T-helper 2 cell treated with Interferon-gamma antibody and Interleukin-4, amounts not matched to agents 100 ng/mL and 5 ng/mL, for 36 hours (primary cell): ENCODE measurements at regions not wholly inside any gene's neighbourhood (a gene's known extent, or its start where the extent isn't known, plus 50 kb on each side); places are given as distances from the start of the nearest gene placed in this dataset.
"Not testable (repeated sequence)": the region's sequence is repeated elsewhere in the genome, so short reads cannot be mapped to it uniquely, and the experiment has no call there.

Source experiments
- intact Hi-C: fragments of 100-400 bp; cut with micrococcal nuclease; formaldehyde crosslinking; loops from one replicate; pipeline ENCODE4 v1.15.1; 2023

GRCh38 chr11:31959716-31960115 is 131.2 kb upstream of the RCN1 start:
- intact Hi-C loops, result loop anchor here (5.0 kb wide), 1 partner anchor 472 kb away; no protein-coding TSS in a partner anchor

GRCh38 chr11:31958076-31958735 is 132.7 kb upstream of the RCN1 start:
- intact Hi-C loops, result loop anchor here (1.0 to 5.0 kb wide), 3 partner anchors 471 to 718 kb away; no protein-coding TSS in a partner anchor

DNA sequence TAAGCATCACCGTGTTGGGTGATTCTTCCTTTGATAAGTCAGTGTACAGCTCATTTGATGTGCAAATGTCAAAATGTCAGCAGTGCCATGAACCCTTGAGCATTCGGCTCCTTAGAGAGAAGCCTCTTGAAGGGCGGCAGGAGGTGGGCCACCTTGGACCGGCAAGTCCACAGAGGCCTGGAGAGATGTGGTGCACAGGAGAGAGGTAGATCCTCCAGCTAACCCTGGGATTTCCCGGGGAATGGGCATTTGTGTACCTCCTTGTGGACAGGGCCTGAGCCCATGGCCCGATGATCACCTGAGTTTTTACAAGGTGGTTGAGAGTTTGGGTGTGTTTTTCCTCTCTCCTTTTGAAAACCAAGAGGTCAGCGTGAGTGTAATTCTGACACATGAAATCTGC is 133.2 kb upstream of the RCN1 start:
- intact Hi-C loops, result loop anchor here (1.0 to 5.0 kb wide), 3 partner anchors 470 to 717 kb away; no protein-coding TSS in a partner anchor

DNA sequence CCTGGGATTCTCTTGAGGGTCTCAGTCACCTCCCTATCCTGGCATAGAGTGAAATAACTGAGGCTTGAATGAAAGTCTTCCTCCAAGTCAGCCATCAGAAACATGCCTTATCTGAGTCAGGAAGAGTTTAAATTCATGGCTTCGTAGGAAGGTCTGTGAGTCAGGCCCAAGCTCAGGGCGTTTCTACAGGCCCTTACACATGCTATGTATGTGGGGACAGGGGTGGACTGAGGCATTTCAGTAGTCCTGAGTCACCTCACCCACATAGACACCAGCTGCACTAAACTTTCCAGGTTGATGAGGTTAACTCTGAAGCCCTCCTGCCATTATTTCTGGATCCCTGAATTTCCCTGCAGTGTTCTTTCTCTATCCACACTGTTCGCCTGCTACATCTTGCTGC is 134.6 kb upstream of the RCN1 start:
- intact Hi-C loops, result loop anchor here (5.0 kb wide), 1 partner anchor 469 kb away; no protein-coding TSS in a partner anchor

GRCh38 chr11:31955838-31956237 is 135.0 kb upstream of the RCN1 start:
- intact Hi-C loops, result loop anchor here (5.0 kb wide), 1 partner anchor 469 kb away; no protein-coding TSS in a partner anchor

GRCh38 chr11:31953803-31954327 is 137.0 kb upstream of the RCN1 start:
- intact Hi-C loops, result no loop called here

GRCh38 chr11:31949733-31950200 is 138.6 kb upstream of the PAX6 start:
- intact Hi-C loops, result not testable (repeated sequence)

- intact Hi-C loops, result no loop called here
Observed at GRCh38 chr11:31947051-31947450, 135.9 kb upstream of the PAX6 start.

GRCh38 chr11:31943056-31943780 is 132.1 kb upstream of the PAX6 start:
- intact Hi-C loops, result no loop called here

DNA sequence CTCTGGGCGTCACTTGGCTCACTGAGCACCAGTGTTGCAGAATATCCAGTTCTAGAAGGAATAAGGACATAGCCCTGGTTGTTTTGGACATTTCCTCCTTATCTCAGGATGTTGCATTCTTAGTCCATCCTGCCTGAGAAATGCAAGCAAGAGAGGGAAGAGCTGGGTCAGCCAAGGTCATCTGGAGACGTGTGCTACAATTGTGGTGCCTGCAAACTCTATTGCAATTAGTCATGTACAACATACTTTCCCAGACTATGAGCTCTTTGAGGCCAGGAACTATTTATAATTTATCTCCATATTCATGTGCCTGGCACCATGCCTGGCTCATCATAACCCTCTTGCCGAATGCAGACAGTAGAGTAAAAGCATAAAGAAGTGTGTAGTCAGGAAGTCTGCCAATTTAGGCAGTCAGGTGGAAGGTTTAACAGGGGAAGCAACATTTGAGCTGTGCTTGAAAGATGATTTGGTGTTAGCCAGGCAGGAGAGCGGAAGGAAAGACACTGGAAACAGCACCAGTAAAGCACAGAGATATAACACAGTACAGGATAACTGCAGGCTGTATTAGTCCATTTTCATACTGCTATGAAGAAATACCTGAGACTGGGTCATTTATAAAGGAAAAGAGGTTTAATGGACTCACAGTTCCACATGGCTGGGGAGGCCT is 129.4 kb upstream of the PAX6 start:
- intact Hi-C loops, result no loop called here

DNA sequence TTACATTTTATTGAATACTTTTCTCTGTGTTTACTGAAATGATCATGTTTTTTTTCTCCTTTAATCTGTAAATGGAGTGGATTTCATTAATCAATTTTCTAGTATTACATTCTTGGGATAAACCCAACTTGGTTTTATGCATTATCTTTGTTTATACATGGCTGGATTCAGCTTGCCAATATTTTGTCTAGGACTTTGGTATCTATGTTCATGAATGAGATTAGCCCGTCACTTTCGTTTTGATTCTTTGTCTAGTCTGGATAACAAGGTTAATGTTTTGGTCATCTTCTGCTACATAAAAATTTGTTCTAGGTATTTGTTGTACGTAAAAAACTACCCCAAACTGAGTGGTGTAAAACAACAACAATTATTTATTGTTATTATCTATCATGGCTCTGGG is 127.9 kb upstream of the PAX6 start:
- intact Hi-C loops, result no loop called here

DNA sequence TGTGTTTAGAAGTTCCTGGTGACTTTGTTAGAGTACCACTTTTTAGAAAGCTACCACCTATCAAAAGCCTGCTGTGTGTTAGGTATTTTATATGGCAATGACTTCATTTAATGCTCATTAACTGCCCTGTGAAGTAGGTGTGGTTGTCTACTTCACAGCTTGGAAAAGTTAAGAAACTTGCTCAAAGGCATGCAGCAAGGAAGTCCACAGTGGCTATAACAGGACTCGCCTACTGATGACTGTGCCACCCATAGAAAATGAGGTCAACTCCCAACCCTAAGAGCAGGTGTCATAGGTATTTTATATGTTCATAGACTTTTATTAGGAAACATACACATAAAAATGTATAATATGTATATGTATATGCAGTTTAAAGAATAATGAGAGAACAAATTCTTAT is 125.2 kb upstream of the PAX6 start:
- intact Hi-C loops, result no loop called here

GRCh38 chr11:31932879-31933278 is 121.8 kb upstream of the PAX6 start:
- intact Hi-C loops, result no loop called here

- intact Hi-C loops, result no loop called here
Observed at GRCh38 chr11:31927982-31928381, 116.9 kb upstream of the PAX6 start.

DNA sequence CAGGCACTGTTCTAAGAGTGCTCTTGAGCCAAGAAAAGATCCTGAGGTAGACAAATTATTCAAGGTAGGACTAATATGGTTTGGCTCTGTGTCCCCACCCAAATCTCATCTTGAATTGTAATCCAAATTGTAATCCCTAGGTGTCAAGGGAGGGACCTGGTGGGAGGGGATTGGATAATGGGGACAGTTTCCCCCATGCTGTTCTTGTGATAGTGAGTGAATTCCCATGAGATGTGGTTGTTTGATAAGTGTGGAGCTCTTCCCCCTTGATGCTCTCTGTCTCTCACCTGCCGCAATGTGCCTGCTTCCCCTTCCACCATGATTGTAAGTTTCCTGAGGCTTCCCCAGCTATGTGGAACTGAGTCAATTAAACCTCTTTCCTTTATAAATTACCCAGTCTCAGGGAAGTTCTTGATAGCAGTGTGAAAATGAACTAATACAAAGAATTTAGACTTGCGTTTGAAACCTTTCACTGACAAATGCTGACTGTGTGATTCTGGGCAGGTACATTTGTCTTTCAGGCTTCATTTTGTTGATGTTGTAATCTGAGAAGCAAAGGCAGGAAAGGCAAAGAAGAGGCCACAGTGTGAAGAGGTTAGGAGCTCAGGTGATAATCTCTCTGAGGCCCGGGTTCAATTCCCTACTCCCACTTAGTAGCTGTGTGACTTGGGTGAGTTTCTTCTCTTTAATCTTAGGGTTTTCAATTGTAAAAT is 115.8 kb upstream of the PAX6 start:
- intact Hi-C loops, result no loop called here

DNA sequence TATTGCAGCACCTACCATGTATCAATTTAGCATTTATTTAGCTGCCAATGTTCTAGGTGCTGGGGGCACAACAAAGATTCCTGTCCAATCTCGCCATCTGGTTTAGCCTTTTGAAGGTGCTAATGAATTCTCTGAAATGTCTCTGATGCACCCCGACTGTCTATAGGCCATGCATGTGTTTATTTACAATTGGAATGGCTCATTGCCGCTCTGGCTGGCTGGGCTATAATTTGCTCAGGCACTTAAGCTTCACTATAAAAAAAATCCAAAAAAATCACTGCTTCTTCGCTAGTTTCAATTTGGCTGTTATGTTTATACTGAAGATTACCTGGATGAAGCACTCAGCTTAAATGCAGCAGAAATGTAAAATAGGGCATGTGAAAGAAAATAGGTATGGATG is 115.0 kb upstream of the PAX6 start:
- intact Hi-C loops, result no loop called here

- intact Hi-C loops, result no loop called here
Observed at GRCh38 chr11:31922450-31922849, 111.3 kb upstream of the PAX6 start.

DNA sequence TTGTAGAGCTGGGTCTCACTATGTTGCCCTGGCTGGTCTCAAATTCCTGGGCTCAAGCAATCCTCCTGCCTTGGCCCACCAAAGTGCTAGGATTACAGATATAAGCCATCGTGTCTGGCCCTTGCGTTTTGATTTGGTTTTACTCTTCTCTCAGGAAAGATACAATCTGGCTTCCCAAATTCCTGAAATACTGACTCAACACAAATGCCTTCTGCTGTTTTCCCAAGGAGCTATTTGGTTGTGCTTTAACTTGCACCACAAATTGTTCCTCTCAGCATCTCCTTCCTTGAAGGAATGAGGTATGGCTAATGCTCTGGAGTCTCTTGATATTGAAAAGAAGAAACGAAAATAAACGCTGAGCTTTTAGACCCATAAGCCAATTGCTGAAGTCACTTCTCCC is 110.0 kb upstream of the PAX6 start:
- intact Hi-C loops, result no loop called here

DNA sequence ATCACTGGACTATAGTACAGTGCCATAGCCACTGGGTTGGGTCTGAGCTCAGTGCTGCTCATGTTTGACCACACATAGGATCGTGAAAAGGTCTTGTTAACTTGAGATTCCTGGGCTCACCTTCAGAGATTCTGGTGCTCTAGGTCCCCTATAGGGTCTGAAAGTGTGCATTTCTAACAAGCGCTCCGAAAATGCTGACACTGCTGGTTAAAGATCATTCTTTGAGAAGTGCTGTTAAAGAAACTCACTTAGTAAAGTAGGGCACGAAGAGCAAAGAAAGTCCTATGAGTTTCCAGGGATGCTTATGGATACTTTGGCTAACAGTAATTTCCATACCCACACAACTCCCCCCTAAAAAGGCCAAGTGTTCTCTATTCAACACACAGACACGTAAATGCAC is 108.1 kb upstream of the PAX6 start:
- intact Hi-C loops, result no loop called here

DNA sequence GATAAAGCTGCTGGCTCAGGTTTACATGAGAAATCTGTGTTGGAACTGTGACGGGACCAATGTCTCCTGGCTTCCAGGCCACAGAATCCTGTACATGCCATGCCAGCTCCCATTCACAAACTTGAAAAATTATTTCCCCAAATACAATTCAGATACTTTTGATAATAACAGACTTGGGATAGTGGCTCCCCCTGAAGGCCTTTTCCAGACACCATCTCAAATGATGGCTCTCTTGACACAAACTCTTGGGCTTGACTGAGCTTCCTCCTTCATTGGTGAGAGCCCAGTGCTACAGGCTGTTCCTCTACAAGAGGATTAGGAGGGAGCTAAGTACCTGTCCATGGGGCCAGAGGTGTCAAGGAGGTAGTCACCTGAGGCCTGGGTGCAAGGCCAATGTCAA is 104.7 kb upstream of the PAX6 start:
- intact Hi-C loops, result no loop called here

GRCh38 chr11:31913985-31914384 is 102.9 kb upstream of the PAX6 start:
- intact Hi-C loops, result no loop called here
